GM13976 (cell line): ENCODE measurements at regions not wholly inside any gene's neighbourhood (a gene's known extent, or its start where the extent isn't known, plus 50 kb on each side); places are given as distances from the start of the nearest gene placed in this dataset.

ENCODE experiments used
- DNase-seq: peaks from one replicate; pipeline ENCODE4 v3.0.0; 2012; ENCODE audit warnings: low spot score
- CTCF ChIP-seq: IDR thresholded peaks from 2 replicates; pipeline ENCODE4 v1.5.1; 2012; ENCODE audit warnings: borderline replicate concordance, mild to moderate bottlenecking; ENCODE audit not compliant: insufficient read depth; ENCODE audit errors: extremely low read depth, missing control alignments, control extremely low read depth
- in situ Hi-C: fragments of 300-500 bp; cut with MboI; formaldehyde crosslinking; loops from one replicate; pipeline ENCODE4 v1.12.0; 2022; ENCODE audit warnings: low sequenced_read_pairs, mixed read lengths, inconsistent platforms; ENCODE audit not compliant: unreplicated experiment

- no peak for TF ChIP-seq CTCF
- in situ Hi-C loops, result no loop called here
- no peak for DNase-seq
Measured at GRCh38 chr2:240375024-240375645, 60.3 kb upstream of the GPC1 start.

GRCh38 chr2:240376739-240377138, 58.7 kb upstream of the GPC1 start:
- DNase-seq, result no peak
- in situ Hi-C loops, result no loop called here

GRCh38 chr2:240377366-240377765, 58.1 kb upstream of the GPC1 start:
- no peak for TF ChIP-seq CTCF
- DNase-seq, result no peak
- in situ Hi-C loops, result no loop called here

More at GRCh38 chr2:240376739-240377138, 58.7 kb upstream of the GPC1 start:
- no peak for TF ChIP-seq CTCF

GRCh38 chr2:240379089-240379636, 56.3 kb upstream of the GPC1 start:
- no peak for DNase-seq
- TF ChIP-seq CTCF, result no peak
- in situ Hi-C loops, result no loop called here

GRCh38 chr2:240383099-240383758, 52.2 kb upstream of the GPC1 start:
- TF ChIP-seq CTCF, result no peak
- in situ Hi-C loops, result no loop called here
- DNase-seq, result no peak

- DNase-seq, result no peak
- TF ChIP-seq CTCF, result no peak
- in situ Hi-C loops, result no loop called here
Measured at GRCh38 chr2:240383871-240384700, 51.4 kb upstream of the GPC1 start.
